ENCODE measurements at regions not wholly inside any gene's neighbourhood (a gene's known extent, or its start where the extent isn't known, plus 50 kb on each side); places are given as distances from the start of the nearest gene placed in this dataset.

GRCh38 chr5:124566875-124567450 lies 179.5 kb downstream of the ZNF608 start (continued):
- TF ChIP-seq CTCF (tag by site-specific recombination; IDR thresholded peaks at IDR 0.05) (no peak), GLIS1 (tag by site-specific recombination; IDR thresholded peaks at IDR 0.05) (peak; percentile 53)

GRCh38 chr5:124561451-124561850 lies 185.0 kb downstream of the ZNF608 start:
- CTCF ChIA-PET = interaction anchor here (0.6 kb wide), 1 partner anchor 137 kb away, joined by 3 read pairs; no protein-coding TSS in a partner anchor

GRCh38 chr5:124560370-124560769 lies 186.1 kb downstream of the ZNF608 start:
- ChIA-PET POLR2A (no interaction called here), CTCF (interaction anchor here (0.8 kb wide), 1 partner anchor 12 kb away, joined by 3 read pairs; no protein-coding TSS in a partner anchor)
- Histone ChIP-seq H3K4me1 (ENCODE audit: control insufficient read depth, insufficient read depth, low read length) (no peaks in the 10 kb centered on the region), H3K36me3 (ENCODE audit: control insufficient read depth in 2 of 2, insufficient read depth in 1 of 2, low read length in 2 of 2) (no peaks in the 10 kb centered on the region; a peak in 1 of 3 replicates), H3K9me3 (ENCODE audit: control insufficient read depth, insufficient read depth, low read depth, low read length) (no peaks in the 10 kb centered on the region), H3K4me3 (ENCODE audit: low read depth, low read length) (no peak overlapping the region), H3K27ac (ENCODE audit: extremely low read depth, low read depth, low read length) (no peak overlapping the region)
- no peak for TF ChIP-seq ZBTB48 (tag by site-specific recombination; IDR thresholded peaks at IDR 0.05)
- peak; percentile 93 for TF ChIP-seq ZNF664 (tag by site-specific recombination; IDR thresholded peaks at IDR 0.05)

More at GRCh38 chr5:124561451-124561850, 185.0 kb downstream of the ZNF608 start:
- POLR2A ChIA-PET = no interaction called here
- H3K4me3 ChIP-seq (ENCODE audit: low read depth, low read length) = no peak overlapping the region
- H3K36me3 ChIP-seq (ENCODE audit: control insufficient read depth in 2 of 2, insufficient read depth in 1 of 2, low read length in 2 of 2) = no peaks in the 10 kb centered on the region; a peak in 1 of 3 replicates
- no peaks in the 10 kb centered on the region for H3K9me3 ChIP-seq (ENCODE audit: control insufficient read depth, insufficient read depth, low read depth, low read length)
- no peak overlapping the region for H3K27ac ChIP-seq (ENCODE audit: extremely low read depth, low read depth, low read length)
- TF ChIP-seq ATF2 (tag by site-specific recombination; IDR thresholded peaks at IDR 0.05; ENCODE audit: low read depth) (no peak), ZNF146 (tag by site-specific recombination; IDR thresholded peaks at IDR 0.05) (no peak), SCRT2 (tag by site-specific recombination; IDR thresholded peaks at IDR 0.05) (peak; percentile 58; the same call in 1 of the 2 replicates)
- no peaks in the 10 kb centered on the region for H3K4me1 ChIP-seq (ENCODE audit: control insufficient read depth, insufficient read depth, low read length)

DNA sequence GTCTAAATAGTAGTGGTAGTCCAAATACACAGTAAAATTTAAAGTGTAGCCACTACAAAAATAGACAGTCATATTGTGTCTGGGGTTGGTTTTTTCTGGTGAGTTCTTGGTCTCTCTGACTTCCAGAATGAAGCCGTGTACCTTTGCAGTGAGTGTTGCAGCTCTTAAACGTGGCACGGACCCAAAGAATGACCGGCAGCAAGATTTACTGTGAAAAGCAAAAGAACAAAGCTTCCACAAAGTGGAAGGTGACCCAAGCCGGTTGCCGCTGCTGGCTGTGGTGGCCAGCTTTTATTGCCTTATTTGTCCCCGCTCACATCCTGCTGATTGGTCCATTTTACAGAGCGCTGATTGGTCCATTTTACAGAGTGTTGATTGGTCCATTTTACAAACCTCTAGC lies 188.7 kb downstream of the ZNF608 start:
- no peaks in the 10 kb centered on the region for H3K9me3 ChIP-seq (ENCODE audit: control insufficient read depth, insufficient read depth, low read depth, low read length)
- POLR2A ChIA-PET = no interaction called here
- no peak overlapping the region for H3K27ac ChIP-seq (ENCODE audit: extremely low read depth, low read depth, low read length)
- CTCF ChIA-PET = interaction anchor here (0.7 kb wide), 1 partner anchor 152 kb away, joined by 3 read pairs; no protein-coding TSS in a partner anchor
- H3K4me1 ChIP-seq (ENCODE audit: control insufficient read depth, insufficient read depth, low read length) = no peaks in the 10 kb centered on the region
- H3K36me3 ChIP-seq (ENCODE audit: control insufficient read depth in 2 of 2, insufficient read depth in 1 of 2, low read length in 2 of 2) = no peaks in the 10 kb centered on the region; a peak in 1 of 3 replicates
- H3K4me3 ChIP-seq (ENCODE audit: low read depth, low read length) = no peak overlapping the region
- TF ChIP-seq ZNF266 (tag by site-specific recombination; IDR thresholded peaks at IDR 0.05; ENCODE audit: low read depth) (no peak), ZNF138 (tag by site-specific recombination; IDR thresholded peaks at IDR 0.05; ENCODE audit: borderline replicate concordance) (no peak), ZNF292 (tag by site-specific recombination; IDR thresholded peaks at IDR 0.05; ENCODE audit: borderline replicate concordance, low read depth) (no peak), ZBTB7A (tag by site-specific recombination; IDR thresholded peaks at IDR 0.05; ENCODE audit: low read depth) (no peak), YY2 (tag by site-specific recombination; IDR thresholded peaks at IDR 0.05) (no peak), ZNF121 (tag by site-specific recombination; IDR thresholded peaks at IDR 0.05) (no peak), ZBTB20 (tag by site-specific recombination; IDR thresholded peaks at IDR 0.05) (no peak), OVOL3 (tag by site-specific recombination; IDR thresholded peaks at IDR 0.05) (no peak)

Data from HEK293 (cell line).